Loucy (cell line): ENCODE measurements at regions not wholly inside any gene's neighbourhood (a gene's known extent, or its start where the extent isn't known, plus 50 kb on each side); places are given as distances from the start of the nearest gene placed in this dataset.

Source experiments
- H2AFZ ChIP-seq: fragments of 200-600 bp; sonication (generic); 2 replicates; pipeline ENCODE4 v1.6.0; 2016; ENCODE audit warnings: antibody characterized with exemption, mild to moderate bottlenecking, low read length, moderate library complexity
- H3F3A ChIP-seq: fragments of 200-600 bp; 2 replicates; pipeline ENCODE4 v1.6.0; 2016; ENCODE audit warnings: antibody characterized with exemption, low read depth, mild to moderate bottlenecking
- H3K27me3 ChIP-seq: fragments of 200-600 bp; sonication (generic); 2 replicates; pipeline ENCODE4 v1.6.1; 2014; ENCODE audit warnings: low read length, mild to moderate bottlenecking; ENCODE audit not compliant: insufficient read depth, poor library complexity, severe bottlenecking
- H3K36me3 ChIP-seq: fragments of 200-600 bp; sonication (generic); 2 replicates; pipeline ENCODE4 v1.6.1; 2016; ENCODE audit warnings: low read length; ENCODE audit not compliant: insufficient read depth
- H3K4me1 ChIP-seq: fragments of 200-600 bp; sonication (generic); 2 replicates; pipeline ENCODE4 v1.5.1; 2014; ENCODE audit warnings: low read length, mild to moderate bottlenecking; ENCODE audit not compliant: insufficient read depth, poor library complexity, severe bottlenecking
- H3K4me2 ChIP-seq: fragments of 200-600 bp; sonication (generic); 2 replicates; pipeline ENCODE4 v1.6.0; 2014; ENCODE audit warnings: antibody characterized with exemption, low read length, low read depth, mild to moderate bottlenecking; ENCODE audit not compliant: poor library complexity, severe bottlenecking
- H3K4me3 ChIP-seq: fragments of 200-600 bp; sonication (generic); 2 replicates; pipeline ENCODE4 v1.5.1; 2014; ENCODE audit warnings: low read length, mild to moderate bottlenecking, mixed read lengths; ENCODE audit not compliant: poor library complexity, severe bottlenecking
- H3K79me2 ChIP-seq: fragments of 200-600 bp; sonication (generic); 2 replicates; pipeline ENCODE4 v1.6.1; 2014; ENCODE audit warnings: low read length; ENCODE audit not compliant: insufficient read depth
- H3K9ac ChIP-seq: fragments of 200-600 bp; sonication (generic); 2 replicates; pipeline ENCODE4 v1.6.0; 2014; ENCODE audit warnings: mild to moderate bottlenecking, low read depth, low read length, moderate library complexity; ENCODE audit not compliant: poor library complexity, severe bottlenecking
- H3K9me2 ChIP-seq: fragments of 200-600 bp; sonication (generic); replicated peaks from 2 replicates; pipeline ENCODE4 v1.6.1; 2016; ENCODE audit warnings: low read depth, low read length, mixed read lengths
- H3K9me3 ChIP-seq: fragments of 200-600 bp; sonication (generic); 2 replicates; pipeline ENCODE4 v1.6.1; 2014; ENCODE audit warnings: mild to moderate bottlenecking, antibody characterized with exemption, low read length, low read depth; ENCODE audit not compliant: insufficient read depth
- H4K20me1 ChIP-seq: fragments of 200-600 bp; sonication (generic); 2 replicates; pipeline ENCODE4 v1.6.0; 2014; ENCODE audit warnings: antibody characterized with exemption, low read length, mild to moderate bottlenecking; ENCODE audit not compliant: insufficient read depth, poor library complexity, severe bottlenecking
- EZH2phosphoT487 ChIP-seq: fragments of 200-600 bp; IDR thresholded peaks from 2 replicates; pipeline ENCODE4 v1.6.1; 2018; ENCODE audit warnings: antibody characterized with exemption, mild to moderate bottlenecking, moderate library complexity, borderline replicate concordance
- TF ChIP-seq, protein P1 (sequence below): fragments of 200-600 bp; sonication (generic); conservative IDR thresholded peaks from 2 replicates; pipeline ENCODE4 v1.5.1; 2014; ENCODE audit warnings: mild to moderate bottlenecking, antibody characterized with exemption, low read length

DNA sequence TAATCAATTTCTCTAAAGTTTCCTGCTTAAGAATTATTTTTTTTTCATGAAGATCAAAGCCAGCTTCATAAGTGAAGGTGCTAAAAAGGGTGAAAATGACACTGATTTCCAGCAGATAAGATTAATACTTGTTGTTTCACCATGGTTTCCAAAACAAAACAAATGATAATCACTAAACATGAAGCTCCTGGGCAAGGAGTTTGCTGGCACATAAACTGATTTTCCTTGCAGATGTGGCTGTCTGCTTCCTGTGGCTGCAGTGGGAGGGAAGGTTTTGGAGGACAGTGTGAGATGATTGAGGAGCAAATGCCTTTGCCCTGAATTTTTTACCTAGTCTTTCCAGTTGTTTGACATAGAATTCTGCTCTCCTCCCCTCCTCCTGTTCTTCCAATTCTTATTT is 228.8 kb downstream of the DIPK2A start:
- H3K79me2 ChIP-seq = no peaks in the 10 kb centered on the region
- TF ChIP-seq EZH2phosphoT487 = no peak
- TF ChIP-seq, protein P1, sequence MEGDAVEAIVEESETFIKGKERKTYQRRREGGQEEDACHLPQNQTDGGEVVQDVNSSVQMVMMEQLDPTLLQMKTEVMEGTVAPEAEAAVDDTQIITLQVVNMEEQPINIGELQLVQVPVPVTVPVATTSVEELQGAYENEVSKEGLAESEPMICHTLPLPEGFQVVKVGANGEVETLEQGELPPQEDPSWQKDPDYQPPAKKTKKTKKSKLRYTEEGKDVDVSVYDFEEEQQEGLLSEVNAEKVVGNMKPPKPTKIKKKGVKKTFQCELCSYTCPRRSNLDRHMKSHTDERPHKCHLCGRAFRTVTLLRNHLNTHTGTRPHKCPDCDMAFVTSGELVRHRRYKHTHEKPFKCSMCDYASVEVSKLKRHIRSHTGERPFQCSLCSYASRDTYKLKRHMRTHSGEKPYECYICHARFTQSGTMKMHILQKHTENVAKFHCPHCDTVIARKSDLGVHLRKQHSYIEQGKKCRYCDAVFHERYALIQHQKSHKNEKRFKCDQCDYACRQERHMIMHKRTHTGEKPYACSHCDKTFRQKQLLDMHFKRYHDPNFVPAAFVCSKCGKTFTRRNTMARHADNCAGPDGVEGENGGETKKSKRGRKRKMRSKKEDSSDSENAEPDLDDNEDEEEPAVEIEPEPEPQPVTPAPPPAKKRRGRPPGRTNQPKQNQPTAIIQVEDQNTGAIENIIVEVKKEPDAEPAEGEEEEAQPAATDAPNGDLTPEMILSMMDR = no peak
- no peaks in the 10 kb centered on the region for H3K4me1 ChIP-seq

DNA sequence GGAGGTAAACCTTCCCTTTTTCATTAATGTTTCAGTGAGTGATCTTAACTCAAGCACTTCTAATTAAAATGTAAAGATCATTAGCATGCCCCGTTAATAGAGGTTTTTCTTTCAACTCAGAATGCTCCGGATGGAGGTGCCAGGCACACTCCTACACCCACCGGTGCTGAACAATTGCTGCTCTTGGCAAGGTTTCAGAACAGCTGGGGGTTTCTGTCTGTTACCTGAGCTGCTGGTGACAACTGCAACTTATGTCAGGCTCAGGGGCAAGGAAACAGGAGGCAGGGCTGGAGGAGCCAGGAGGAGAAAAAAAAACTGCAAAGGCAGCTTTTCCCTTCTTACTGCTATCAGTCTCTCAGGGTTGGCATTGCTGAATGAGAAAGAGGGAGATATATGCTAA is 250.1 kb downstream of the DIPK2A start:
- H3K4me2 ChIP-seq = no peak overlapping the region
- no peaks in the 10 kb centered on the region for H3K4me1 ChIP-seq
- H3K9ac ChIP-seq = no peak overlapping the region
- H3K9me2 ChIP-seq = no peaks in the 10 kb centered on the region
- H3F3A ChIP-seq = no peaks in the 10 kb centered on the region
- no peaks in the 10 kb centered on the region for H3K9me3 ChIP-seq
- H3K36me3 ChIP-seq = no peaks in the 10 kb centered on the region
- no peaks in the 10 kb centered on the region for H4K20me1 ChIP-seq
- TF ChIP-seq, protein P1 = no peak
- no peak for TF ChIP-seq EZH2phosphoT487
- H3K79me2 ChIP-seq = no peaks in the 10 kb centered on the region
- H2AFZ ChIP-seq = no peak overlapping the region
- no peaks in the 10 kb centered on the region for H3K27me3 ChIP-seq
- no peak overlapping the region for H3K4me3 ChIP-seq

More for the DNA sequence above, 228.8 kb downstream of the DIPK2A start:
- no peak overlapping the region for H3K9ac ChIP-seq
- H3K9me3 ChIP-seq = no peaks in the 10 kb centered on the region
- H3K27me3 ChIP-seq = no peaks in the 10 kb centered on the region
- no peaks in the 10 kb centered on the region for H4K20me1 ChIP-seq
- no peaks in the 10 kb centered on the region for H3F3A ChIP-seq
- H3K4me3 ChIP-seq = no peak overlapping the region
- no peak overlapping the region for H3K4me2 ChIP-seq
- no peaks in the 10 kb centered on the region for H3K36me3 ChIP-seq
- H3K9me2 ChIP-seq = no peaks in the 10 kb centered on the region
- no peak overlapping the region for H2AFZ ChIP-seq

DNA sequence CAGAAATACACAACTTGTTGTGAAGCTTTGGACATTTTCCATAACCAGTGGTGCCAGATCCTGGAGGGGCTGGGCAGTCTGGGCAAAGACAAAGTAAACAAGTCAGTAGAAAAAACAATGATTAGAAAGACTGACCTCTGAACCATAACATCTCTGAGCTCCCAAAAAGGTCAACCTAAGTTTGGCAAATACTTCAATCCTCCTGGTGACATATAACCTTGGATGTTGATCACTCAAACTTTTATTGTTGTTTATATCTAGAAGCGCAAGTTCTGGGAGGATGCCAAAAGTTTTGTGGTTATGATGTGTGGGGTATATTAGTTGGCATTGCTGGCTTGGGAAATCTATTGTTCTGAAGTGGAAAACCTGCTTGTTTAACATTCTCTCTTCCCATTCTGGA is 257.7 kb downstream of the DIPK2A start:
- Histone ChIP-seq H3K9me2 (no peaks in the 10 kb centered on the region), H3K27me3 (no peaks in the 10 kb centered on the region), H3K79me2 (no peaks in the 10 kb centered on the region), H3K9me3 (no peaks in the 10 kb centered on the region), H3K4me3 (no peak overlapping the region), H3K4me2 (no peak overlapping the region), H3K36me3 (no peaks in the 10 kb centered on the region), H3F3A (no peaks in the 10 kb centered on the region), H3K4me1 (no peaks in the 10 kb centered on the region), H2AFZ (no peak overlapping the region), H3K9ac (no peak overlapping the region), H4K20me1 (no peaks in the 10 kb centered on the region)
- TF ChIP-seq, protein P1 = no peak
